Activated CD4-positive, alpha-beta memory T cell treated with anti-CD3 and anti-CD28 coated beads for 36 hours (primary cell): ENCODE measurements at regions not wholly inside any gene's neighbourhood (a gene's known extent, or its start where the extent isn't known, plus 50 kb on each side); places are given as distances from the start of the nearest gene placed in this dataset.

ENCODE experiments used
- CTCF ChIA-PET: fragments of 350-600 bp; sonication (Branson Sonifier 250); formaldehyde crosslinking; loops from one replicate; lab custom pipeline; 2021; ENCODE audit warnings: antibody characterized with exemption, inconsistent platforms; lab: Charles Lee
- POLR2A ChIA-PET: fragments of 350-600 bp; sonication (Branson Sonifier 250); formaldehyde crosslinking; loops from one replicate; lab custom pipeline; 2021; ENCODE audit warnings: antibody characterized with exemption; lab: Charles Lee
- DNase-seq: peaks from one replicate; pipeline ENCODE4 v3.0.0-alpha.2; 2020
- H3K27ac Mint-ChIP-seq: one replicate; pipeline ENCODE4 v1.8.0; 2021; ENCODE audit warnings: mixed read lengths
- H3K27me3 Mint-ChIP-seq: one replicate; pipeline ENCODE4 v1.8.0; 2021; ENCODE audit warnings: mixed read lengths
- H3K36me3 Mint-ChIP-seq: one replicate; pipeline ENCODE4 v1.8.0; 2021; ENCODE audit warnings: mixed read lengths
- H3K4me1 Mint-ChIP-seq: one replicate; pipeline ENCODE4 v1.8.0; 2021; ENCODE audit warnings: low read depth, mixed read lengths
- H3K4me3 Mint-ChIP-seq: one replicate; pipeline ENCODE4 v1.8.0; 2021; ENCODE audit warnings: mild to moderate bottlenecking, mixed read lengths
- H3K9me3 Mint-ChIP-seq: one replicate; pipeline ENCODE4 v1.8.0; 2021; ENCODE audit warnings: mixed read lengths
- intact Hi-C: fragments of 100-400 bp; cut with micrococcal nuclease; formaldehyde crosslinking; loops from one replicate; pipeline ENCODE4 v1.15.1; 2023

- intact Hi-C loops = no loop called here
- no peak for DNase-seq
- ChIA-PET POLR2A (no interaction called here), CTCF (no interaction called here)
- H3K4me3 Mint-ChIP-seq = no peak overlapping the region
- H3K27ac Mint-ChIP-seq = no peak overlapping the region
- no peaks in the 10 kb centered on the region for H3K27me3 Mint-ChIP-seq
- H3K36me3 Mint-ChIP-seq = no peaks in the 10 kb centered on the region
- H3K4me1 Mint-ChIP-seq = no peaks in the 10 kb centered on the region
- H3K9me3 Mint-ChIP-seq = no peaks in the 10 kb centered on the region
These were observed 187.7 kb downstream of the CBLN1 start for GRCh38 chr16:49093939-49094338.

GRCh38 chr16:49092704-49093103, 188.9 kb downstream of the CBLN1 start:
- intact Hi-C loops = no loop called here
- H3K4me1 Mint-ChIP-seq = no peaks in the 10 kb centered on the region
- no peak overlapping the region for H3K4me3 Mint-ChIP-seq
- H3K36me3 Mint-ChIP-seq = no peaks in the 10 kb centered on the region
- H3K27ac Mint-ChIP-seq = no peak overlapping the region
- ChIA-PET POLR2A (no interaction called here), CTCF (no interaction called here)
- no peaks in the 10 kb centered on the region for H3K9me3 Mint-ChIP-seq
- no peak for DNase-seq
- no peaks in the 10 kb centered on the region for H3K27me3 Mint-ChIP-seq

DNA sequence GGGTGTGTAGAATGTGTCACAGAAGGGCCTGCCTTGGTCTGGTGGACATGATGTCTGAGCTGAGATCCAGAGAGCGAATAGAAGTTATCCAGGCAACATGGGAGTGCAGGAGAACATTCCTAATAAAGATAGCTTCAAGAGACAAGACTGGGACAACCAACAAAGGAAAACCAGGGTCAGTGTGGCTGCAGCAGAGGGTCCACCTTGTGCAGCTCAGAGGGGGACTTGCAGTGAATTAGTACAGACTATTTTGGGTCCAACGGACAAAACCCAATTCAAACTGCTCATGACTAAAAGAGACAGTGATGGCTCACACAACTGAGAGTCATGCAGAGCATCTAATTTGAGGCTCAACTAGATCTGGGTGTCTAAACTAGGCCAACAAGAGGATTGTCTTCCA, 192.1 kb downstream of the CBLN1 start:
- CTCF ChIA-PET = no interaction called here
- Mint-ChIP-seq H3K9me3 (peaks cover 11% of the 10 kb centered on the region), H3K27ac (no peak overlapping the region), H3K4me1 (no peaks in the 10 kb centered on the region), H3K36me3 (no peaks in the 10 kb centered on the region), H3K27me3 (no peaks in the 10 kb centered on the region), H3K4me3 (no peak overlapping the region)
- POLR2A ChIA-PET = no interaction called here
- DNase-seq = no peak
- intact Hi-C loops = no loop called here

DNA sequence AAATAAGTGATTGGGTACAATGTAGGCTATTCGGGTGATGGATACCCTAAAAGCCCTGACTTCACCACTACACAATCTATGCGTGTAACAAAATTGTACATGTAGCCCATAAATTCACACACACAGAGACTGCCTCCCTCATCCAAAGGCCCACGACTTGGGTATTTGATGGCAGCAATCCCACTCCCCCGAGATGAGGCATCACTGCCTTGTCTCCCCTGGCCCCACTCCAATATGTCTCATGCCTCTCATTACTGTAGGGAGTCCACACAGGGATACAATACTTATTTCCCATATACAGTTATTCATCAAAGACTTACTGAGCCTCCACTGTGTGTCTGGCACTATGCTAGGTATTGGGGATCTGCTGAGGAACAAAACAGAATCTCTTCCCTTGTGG, 192.6 kb downstream of the CBLN1 start:
- DNase-seq = no peak
- intact Hi-C loops = no loop called here
- no peaks in the 10 kb centered on the region for H3K27me3 Mint-ChIP-seq
- no peak overlapping the region for H3K4me3 Mint-ChIP-seq
- CTCF ChIA-PET = no interaction called here
- no peaks in the 10 kb centered on the region for H3K4me1 Mint-ChIP-seq
- H3K9me3 Mint-ChIP-seq = peaks cover 13% of the 10 kb centered on the region
- H3K36me3 Mint-ChIP-seq = no peaks in the 10 kb centered on the region
- POLR2A ChIA-PET = no interaction called here
- no peak overlapping the region for H3K27ac Mint-ChIP-seq

DNA sequence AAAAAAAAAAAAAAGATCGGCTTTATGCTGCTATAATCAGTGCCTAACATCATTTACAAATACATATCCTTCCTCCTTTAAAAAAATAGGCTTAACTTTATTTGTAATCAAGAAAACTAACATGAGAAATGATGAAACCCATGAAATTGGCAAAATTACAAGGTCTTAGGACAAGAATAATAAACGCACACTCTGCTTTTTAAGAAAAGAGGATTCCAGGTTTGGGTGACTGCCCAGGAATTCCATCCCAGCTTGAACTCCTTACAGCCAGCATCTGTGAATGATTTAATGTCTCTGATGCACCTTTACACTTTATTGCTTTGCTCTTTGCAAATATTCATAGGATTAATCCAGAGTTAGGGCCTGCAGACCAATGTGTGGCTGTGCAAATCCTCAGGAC, 196.0 kb downstream of the CBLN1 start:
- Mint-ChIP-seq H3K4me3 (no peak overlapping the region), H3K36me3 (no peaks in the 10 kb centered on the region), H3K9me3 (peaks cover 13% of the 10 kb centered on the region), H3K27ac (no peak overlapping the region), H3K27me3 (no peaks in the 10 kb centered on the region), H3K4me1 (no peaks in the 10 kb centered on the region)
- no peak for DNase-seq
- POLR2A ChIA-PET = no interaction called here
- CTCF ChIA-PET = no interaction called here
- intact Hi-C loops = no loop called here

DNA sequence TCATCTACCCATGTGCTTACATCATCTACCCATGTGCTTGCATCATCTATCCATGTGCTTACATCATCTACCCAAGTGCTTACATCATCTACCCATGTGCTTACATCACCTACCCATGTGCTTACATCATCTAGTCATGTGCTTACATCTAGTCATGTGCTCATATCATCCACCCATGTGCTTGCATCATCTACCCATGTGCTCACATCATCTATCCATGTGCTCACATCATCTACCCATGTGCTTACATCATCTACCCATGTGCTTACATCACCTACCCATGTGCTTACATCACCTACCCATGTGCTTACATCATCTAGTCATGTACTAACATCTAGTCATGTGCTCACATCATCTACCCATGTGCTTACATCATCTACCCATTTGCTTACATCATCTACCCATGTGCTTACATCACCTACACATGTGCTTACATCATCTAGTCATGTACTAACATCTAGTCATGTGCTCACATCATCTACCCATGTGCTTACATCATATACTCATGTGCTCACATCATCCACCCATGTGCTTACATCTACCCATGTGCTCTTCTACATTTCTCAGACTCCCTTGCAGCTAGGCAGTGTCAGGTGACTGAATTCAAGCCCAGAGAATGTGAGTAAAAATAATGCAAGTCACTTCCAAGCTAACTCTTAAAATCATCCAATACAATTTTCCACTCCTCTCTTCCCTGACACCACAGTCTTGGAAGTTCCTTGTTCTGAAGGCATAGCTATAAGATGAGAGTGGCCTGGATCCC, 196.8 kb downstream of the CBLN1 start:
- Mint-ChIP-seq H3K36me3 (no peaks in the 10 kb centered on the region), H3K27me3 (no peaks in the 10 kb centered on the region), H3K9me3 (peaks cover 13% of the 10 kb centered on the region), H3K27ac (no peak overlapping the region), H3K4me3 (no peak overlapping the region), H3K4me1 (no peaks in the 10 kb centered on the region)
- intact Hi-C loops = no loop called here
- DNase-seq = no peak
- ChIA-PET POLR2A (no interaction called here), CTCF (no interaction called here)

- H3K4me1 Mint-ChIP-seq = no peaks in the 10 kb centered on the region
- intact Hi-C loops = no loop called here
- no peaks in the 10 kb centered on the region for H3K27me3 Mint-ChIP-seq
- no peak overlapping the region for H3K27ac Mint-ChIP-seq
- ChIA-PET CTCF (no interaction called here), POLR2A (no interaction called here)
- H3K36me3 Mint-ChIP-seq = no peaks in the 10 kb centered on the region
- no peak for DNase-seq
- no peak overlapping the region for H3K4me3 Mint-ChIP-seq
- H3K9me3 Mint-ChIP-seq = peaks cover 27% of the 10 kb centered on the region
These were observed 200.1 kb downstream of the CBLN1 start for GRCh38 chr16:49081554-49081953.

- Mint-ChIP-seq H3K4me3 (no peak overlapping the region), H3K27ac (no peak overlapping the region), H3K36me3 (no peaks in the 10 kb centered on the region), H3K4me1 (no peaks in the 10 kb centered on the region), H3K27me3 (no peaks in the 10 kb centered on the region), H3K9me3 (peaks cover 26% of the 10 kb centered on the region)
- DNase-seq = no peak
- POLR2A ChIA-PET = no interaction called here
- intact Hi-C loops = no loop called here
- CTCF ChIA-PET = no interaction called here
These were observed 200.6 kb downstream of the CBLN1 start for GRCh38 chr16:49081086-49081485.

GRCh38 chr16:49078571-49078970, 203.1 kb downstream of the CBLN1 start:
- H3K36me3 Mint-ChIP-seq = no peaks in the 10 kb centered on the region
- H3K4me3 Mint-ChIP-seq = no peak overlapping the region

GRCh38 chr16:49078104-49078503, 203.5 kb downstream of the CBLN1 start:
- peaks cover 22% of the 10 kb centered on the region for H3K9me3 Mint-ChIP-seq
- H3K4me3 Mint-ChIP-seq = no peak overlapping the region
- ChIA-PET POLR2A (no interaction called here), CTCF (no interaction called here)
- H3K27ac Mint-ChIP-seq = no peak overlapping the region
- no peaks in the 10 kb centered on the region for H3K36me3 Mint-ChIP-seq
- no peak for DNase-seq
- intact Hi-C loops = no loop called here
- no peaks in the 10 kb centered on the region for H3K4me1 Mint-ChIP-seq
- no peaks in the 10 kb centered on the region for H3K27me3 Mint-ChIP-seq

More at GRCh38 chr16:49078571-49078970, 203.1 kb downstream of the CBLN1 start:
- DNase-seq = no peak
- POLR2A ChIA-PET = no interaction called here
- intact Hi-C loops = no loop called here
- Mint-ChIP-seq H3K9me3 (peaks cover 22% of the 10 kb centered on the region), H3K4me1 (no peaks in the 10 kb centered on the region), H3K27me3 (no peaks in the 10 kb centered on the region), H3K27ac (no peak overlapping the region)
- CTCF ChIA-PET = no interaction called here

DNA sequence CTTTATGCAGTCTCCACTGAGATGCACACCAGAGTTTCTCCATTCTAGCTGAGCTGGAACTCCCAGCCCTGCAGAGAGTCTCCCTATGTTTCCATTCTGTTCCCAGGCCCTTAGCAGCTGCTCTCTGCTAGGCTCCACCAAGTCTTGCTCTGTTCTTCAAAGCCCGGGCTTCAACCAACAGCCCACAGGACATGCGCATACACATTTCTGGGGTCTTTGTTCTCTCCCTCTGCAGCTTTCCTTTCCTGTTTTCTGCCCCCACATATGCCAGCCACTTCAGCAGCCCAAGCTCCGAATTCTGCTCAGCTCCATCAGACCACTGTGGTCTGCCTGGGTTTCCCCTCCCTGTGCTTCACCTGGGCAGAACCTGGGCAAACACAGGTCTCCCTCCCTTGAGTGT, 205.9 kb downstream of the CBLN1 start:
- no peak for DNase-seq
- Mint-ChIP-seq H3K9me3 (peaks cover 22% of the 10 kb centered on the region), H3K4me1 (no peaks in the 10 kb centered on the region), H3K4me3 (no peak overlapping the region), H3K27me3 (no peaks in the 10 kb centered on the region), H3K27ac (no peak overlapping the region), H3K36me3 (no peaks in the 10 kb centered on the region)
- ChIA-PET CTCF (no interaction called here), POLR2A (no interaction called here)
- intact Hi-C loops = no loop called here

DNA sequence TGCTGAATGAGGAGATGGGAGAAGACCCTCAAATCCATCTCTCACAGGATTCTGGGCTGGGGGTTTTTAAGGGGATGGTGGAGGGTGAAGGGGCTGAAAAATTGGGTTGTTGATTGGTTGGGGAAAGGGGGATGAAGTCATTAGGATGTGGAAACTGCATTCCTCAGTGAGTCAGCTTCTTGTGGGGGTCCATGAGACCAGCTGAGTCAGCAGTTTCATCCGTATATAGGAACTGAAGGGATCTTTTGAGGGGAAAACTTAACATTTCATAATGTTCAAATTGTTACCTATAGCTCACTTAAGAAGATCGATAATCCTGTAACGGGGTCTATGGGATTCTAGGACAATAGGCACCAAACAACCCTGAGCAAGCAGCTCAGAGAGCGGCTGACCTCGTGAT, 213.4 kb downstream of the CBLN1 start:
- H3K4me3 Mint-ChIP-seq = no peak overlapping the region
- no peaks in the 10 kb centered on the region for H3K36me3 Mint-ChIP-seq
- DNase-seq = no peak
- no peaks in the 10 kb centered on the region for H3K4me1 Mint-ChIP-seq
- peaks cover 6% of the 10 kb centered on the region for H3K9me3 Mint-ChIP-seq
- intact Hi-C loops = no loop called here
- POLR2A ChIA-PET = no interaction called here
- H3K27ac Mint-ChIP-seq = no peak overlapping the region
- no peaks in the 10 kb centered on the region for H3K27me3 Mint-ChIP-seq
- CTCF ChIA-PET = no interaction called here

GRCh38 chr16:49067776-49068175, 213.9 kb downstream of the CBLN1 start:
- Mint-ChIP-seq H3K9me3 (peaks cover 6% of the 10 kb centered on the region), H3K27ac (no peak overlapping the region), H3K4me1 (no peaks in the 10 kb centered on the region), H3K36me3 (no peaks in the 10 kb centered on the region), H3K27me3 (no peaks in the 10 kb centered on the region), H3K4me3 (no peak overlapping the region)
- POLR2A ChIA-PET = no interaction called here
- no peak for DNase-seq
- CTCF ChIA-PET = no interaction called here
- intact Hi-C loops = no loop called here
